ENCODE measurements at regions not wholly inside any gene's neighbourhood (a gene's known extent, or its start where the extent isn't known, plus 50 kb on each side); places are given as distances from the start of the nearest gene placed in this dataset.
"Not testable (repeated sequence)": the region's sequence is repeated elsewhere in the genome, so short reads cannot be mapped to it uniquely, and the experiment has no call there.

GRCh38 chr2:12010059-12010458 is 263.6 kb downstream of the LPIN1 start:
- no peaks in the 10 kb centered on the region for H3K27me3 ChIP-seq (ENCODE audit: control insufficient read depth in 5 of 5, insufficient read depth in 4 of 5, low read length in 5 of 5)
- peaks cover 0 to 3% (median 0%) of the 10 kb centered on the region in 5 donors for H3K9me3 ChIP-seq (ENCODE audit: control insufficient read depth in 5 of 5, low read length in 5 of 5)
- H3K36me3 ChIP-seq (ENCODE audit: control insufficient read depth in 5 of 5, insufficient read depth in 5 of 5, low read length in 5 of 5), result no peaks in the 10 kb centered on the region
- peaks cover 0 to 7% (median 0%) of the 10 kb centered on the region in 5 donors for H3K4me1 ChIP-seq (ENCODE audit: control insufficient read depth in 5 of 5, insufficient read depth in 5 of 5, low read length in 5 of 5)
- no peak overlapping the region for H3K9ac ChIP-seq (ENCODE audit: low read length in 5 of 5)
- H3K4me3 ChIP-seq (ENCODE audit: low read depth in 1 of 5, low read length in 5 of 5), result no peak overlapping the region
- H3K27ac ChIP-seq (ENCODE audit: low read depth, low read length), result no peak overlapping the region

- Histone ChIP-seq H3K9me3 (ENCODE audit: control insufficient read depth in 5 of 5, low read length in 5 of 5) (peaks cover 0 to 3% (median 0%) of the 10 kb centered on the region in 5 donors), H3K4me1 (ENCODE audit: control insufficient read depth in 5 of 5, insufficient read depth in 5 of 5, low read length in 5 of 5) (peaks cover 0 to 7% (median 0%) of the 10 kb centered on the region in 5 donors), H3K27ac (ENCODE audit: low read depth, low read length) (no peak overlapping the region), H3K27me3 (ENCODE audit: control insufficient read depth in 5 of 5, insufficient read depth in 4 of 5, low read length in 5 of 5) (no peaks in the 10 kb centered on the region), H3K36me3 (ENCODE audit: control insufficient read depth in 5 of 5, insufficient read depth in 5 of 5, low read length in 5 of 5) (no peaks in the 10 kb centered on the region), H3K9ac (ENCODE audit: low read length in 5 of 5) (no peak overlapping the region), H3K4me3 (ENCODE audit: low read depth in 1 of 5, low read length in 5 of 5) (no peak overlapping the region)
Observed at GRCh38 chr2:12010779-12011178, 264.3 kb downstream of the LPIN1 start.

- H3K4me1 ChIP-seq (ENCODE audit: control insufficient read depth in 5 of 5, insufficient read depth in 5 of 5, low read length in 5 of 5), result peaks cover 0 to 7% (median 0%) of the 10 kb centered on the region in 5 donors
- no peak overlapping the region for H3K27ac ChIP-seq (ENCODE audit: low read depth, low read length)
- no peaks in the 10 kb centered on the region for H3K36me3 ChIP-seq (ENCODE audit: control insufficient read depth in 5 of 5, insufficient read depth in 5 of 5, low read length in 5 of 5)
- H3K9ac ChIP-seq (ENCODE audit: low read length in 5 of 5), result no peak overlapping the region
- H3K27me3 ChIP-seq (ENCODE audit: control insufficient read depth in 5 of 5, insufficient read depth in 4 of 5, low read length in 5 of 5), result no peaks in the 10 kb centered on the region
- H3K4me3 ChIP-seq (ENCODE audit: low read depth in 1 of 5, low read length in 5 of 5), result no peak overlapping the region
- H3K9me3 ChIP-seq (ENCODE audit: control insufficient read depth in 5 of 5, low read length in 5 of 5), result peaks cover 0 to 3% (median 0%) of the 10 kb centered on the region in 5 donors
Observed at GRCh38 chr2:12014088-12014960, 267.9 kb downstream of the LPIN1 start.

GRCh38 chr2:12017499-12018157 is 271.2 kb downstream of the LPIN1 start:
- no peak overlapping the region for H3K4me3 ChIP-seq (ENCODE audit: low read depth in 1 of 5, low read length in 5 of 5)
- H3K27ac ChIP-seq (ENCODE audit: low read depth, low read length), result no peak overlapping the region
- H3K27me3 ChIP-seq (ENCODE audit: control insufficient read depth in 5 of 5, insufficient read depth in 4 of 5, low read length in 5 of 5), result no peaks in the 10 kb centered on the region
- H3K9me3 ChIP-seq (ENCODE audit: control insufficient read depth in 5 of 5, low read length in 5 of 5), result peaks cover 7 to 24% (median 12%) of the 10 kb centered on the region in 5 donors
- H3K9ac ChIP-seq (ENCODE audit: low read length in 5 of 5), result no peak overlapping the region
- peaks cover 0 to 7% (median 0%) of the 10 kb centered on the region in 5 donors for H3K4me1 ChIP-seq (ENCODE audit: control insufficient read depth in 5 of 5, insufficient read depth in 5 of 5, low read length in 5 of 5)
- no peaks in the 10 kb centered on the region for H3K36me3 ChIP-seq (ENCODE audit: control insufficient read depth in 5 of 5, insufficient read depth in 5 of 5, low read length in 5 of 5)

GRCh38 chr2:12018726-12019125 is 272.3 kb downstream of the LPIN1 start:
- not testable (repeated sequence) for H3K27ac ChIP-seq (ENCODE audit: low read depth, low read length); H3K27me3 ChIP-seq (ENCODE audit: control insufficient read depth in 5 of 5, insufficient read depth in 4 of 5, low read length in 5 of 5); H3K9ac ChIP-seq (ENCODE audit: low read length in 5 of 5); H3K4me1 ChIP-seq (ENCODE audit: control insufficient read depth in 5 of 5, insufficient read depth in 5 of 5, low read length in 5 of 5); H3K36me3 ChIP-seq (ENCODE audit: control insufficient read depth in 5 of 5, insufficient read depth in 5 of 5, low read length in 5 of 5); H3K4me3 ChIP-seq (ENCODE audit: low read depth in 1 of 5, low read length in 5 of 5)
- H3K9me3 ChIP-seq (ENCODE audit: control insufficient read depth in 5 of 5, low read length in 5 of 5), result peaks cover 7 to 23% (median 12%) of the 10 kb centered on the region in 5 donors

- H3K4me3 ChIP-seq (ENCODE audit: low read depth in 1 of 5, low read length in 5 of 5), result no peak overlapping the region
- no peak overlapping the region for H3K27ac ChIP-seq (ENCODE audit: low read depth, low read length)
- H3K4me1 ChIP-seq (ENCODE audit: control insufficient read depth in 5 of 5, insufficient read depth in 5 of 5, low read length in 5 of 5), result no peaks in the 10 kb centered on the region
- no peak overlapping the region for H3K9ac ChIP-seq (ENCODE audit: low read length in 5 of 5)
- peaks cover 7 to 23% (median 12%) of the 10 kb centered on the region in 5 donors for H3K9me3 ChIP-seq (ENCODE audit: control insufficient read depth in 5 of 5, low read length in 5 of 5)
- no peaks in the 10 kb centered on the region for H3K36me3 ChIP-seq (ENCODE audit: control insufficient read depth in 5 of 5, insufficient read depth in 5 of 5, low read length in 5 of 5)
- no peaks in the 10 kb centered on the region for H3K27me3 ChIP-seq (ENCODE audit: control insufficient read depth in 5 of 5, insufficient read depth in 4 of 5, low read length in 5 of 5)
Observed at GRCh38 chr2:12020833-12021469, 274.5 kb downstream of the LPIN1 start.

GRCh38 chr2:12024197-12024907 is 277.9 kb downstream of the LPIN1 start:
- not testable (repeated sequence) for H3K4me3 ChIP-seq (ENCODE audit: low read depth in 1 of 5, low read length in 5 of 5); H3K27ac ChIP-seq (ENCODE audit: low read depth, low read length); H3K4me1 ChIP-seq (ENCODE audit: control insufficient read depth in 5 of 5, insufficient read depth in 5 of 5, low read length in 5 of 5); H3K36me3 ChIP-seq (ENCODE audit: control insufficient read depth in 5 of 5, insufficient read depth in 5 of 5, low read length in 5 of 5); H3K9ac ChIP-seq (ENCODE audit: low read length in 5 of 5); H3K27me3 ChIP-seq (ENCODE audit: control insufficient read depth in 5 of 5, insufficient read depth in 4 of 5, low read length in 5 of 5)
- peaks cover 7 to 23% (median 12%) of the 10 kb centered on the region in 5 donors for H3K9me3 ChIP-seq (ENCODE audit: control insufficient read depth in 5 of 5, low read length in 5 of 5)

- no peaks in the 10 kb centered on the region for H3K27me3 ChIP-seq (ENCODE audit: control insufficient read depth in 5 of 5, insufficient read depth in 4 of 5, low read length in 5 of 5)
- H3K27ac ChIP-seq (ENCODE audit: low read depth, low read length), result no peak overlapping the region
- no peak overlapping the region for H3K4me3 ChIP-seq (ENCODE audit: low read depth in 1 of 5, low read length in 5 of 5)
- no peaks in the 10 kb centered on the region for H3K36me3 ChIP-seq (ENCODE audit: control insufficient read depth in 5 of 5, insufficient read depth in 5 of 5, low read length in 5 of 5)
- no peaks in the 10 kb centered on the region for H3K4me1 ChIP-seq (ENCODE audit: control insufficient read depth in 5 of 5, insufficient read depth in 5 of 5, low read length in 5 of 5)
- H3K9me3 ChIP-seq (ENCODE audit: control insufficient read depth in 5 of 5, low read length in 5 of 5), result peaks cover 0 to under 1% (median 0%) of the 10 kb centered on the region in 5 donors
- H3K9ac ChIP-seq (ENCODE audit: low read length in 5 of 5), result no peak overlapping the region
Observed at GRCh38 chr2:12027136-12027535, 280.7 kb downstream of the LPIN1 start.

GRCh38 chr2:12031866-12032265 is 285.4 kb downstream of the LPIN1 start:
- Histone ChIP-seq H3K9me3 (ENCODE audit: control insufficient read depth in 5 of 5, low read length in 5 of 5) (no peaks in the 10 kb centered on the region), H3K36me3 (ENCODE audit: control insufficient read depth in 5 of 5, insufficient read depth in 5 of 5, low read length in 5 of 5) (no peaks in the 10 kb centered on the region), H3K27me3 (ENCODE audit: control insufficient read depth in 5 of 5, insufficient read depth in 4 of 5, low read length in 5 of 5) (no peaks in the 10 kb centered on the region), H3K4me1 (ENCODE audit: control insufficient read depth in 5 of 5, insufficient read depth in 5 of 5, low read length in 5 of 5) (no peaks in the 10 kb centered on the region), H3K4me3 (ENCODE audit: low read depth in 1 of 5, low read length in 5 of 5) (no peak overlapping the region), H3K27ac (ENCODE audit: low read depth, low read length) (no peak overlapping the region), H3K9ac (ENCODE audit: low read length in 5 of 5) (no peak overlapping the region)

Measured in subcutaneous abdominal adipose tissue (tissue), 5 donors.